Brain microvascular endothelial cell (primary cell): ENCODE measurements at regions not wholly inside any gene's neighbourhood (a gene's known extent, or its start where the extent isn't known, plus 50 kb on each side); places are given as distances from the start of the nearest gene placed in this dataset.

Experiments
- DNase-seq: peaks from one replicate; pipeline ENCODE4 v3.0.0-alpha.2; 2020
- H3K27ac ChIP-seq: fragments of 250-450 bp; sonication (Bioruptor Pico); 2 replicates; pipeline ENCODE4 v1.5.1; 2020; ENCODE audit warnings: mild to moderate bottlenecking, moderate library complexity
- H3K27me3 ChIP-seq: fragments of 250-450 bp; sonication (Bioruptor Pico); replicated peaks from 2 replicates; pipeline ENCODE4 v1.5.1; 2020; ENCODE audit warnings: mild to moderate bottlenecking
- H3K36me3 ChIP-seq: fragments of 250-450 bp; sonication (Bioruptor Pico); replicated peaks from 2 replicates; pipeline ENCODE4 v1.5.1; 2020; ENCODE audit warnings: mild to moderate bottlenecking
- H3K4me3 ChIP-seq: 2 replicates; pipeline ENCODE4 v1.5.1; 2011; ENCODE audit warnings: low read depth, mild to moderate bottlenecking, control low read depth, low read length, moderate library complexity
- CTCF ChIP-seq: IDR thresholded peaks from 2 replicates; pipeline ENCODE4 v1.5.1; 2011; ENCODE audit warnings: low read depth, mild to moderate bottlenecking, moderate library complexity, low read length, control low read depth, inconsistent platforms; ENCODE audit errors: missing control alignments
- in situ Hi-C: cut with HindIII; loops from 2 replicates; pipeline ENCODE4 v1.10.0; 2017; ENCODE audit warnings: low sequenced_read_pairs, low pct_ligation_motif_present

- TF ChIP-seq CTCF: no peak
- Histone ChIP-seq H3K36me3 (no peaks in the 10 kb centered on the region), H3K27me3 (no peaks in the 10 kb centered on the region), H3K27ac (no peak overlapping the region), H3K4me3 (no peak overlapping the region)
- in situ Hi-C loops: no loop called here
- DNase-seq: no peak
These were observed 1500.0 kb downstream of the TECRL start for GRCh38 chr4:62909238-62909637.

GRCh38 chr4:62901101-62901500 lies 1508.1 kb downstream of the TECRL start:
- H3K36me3 ChIP-seq: no peaks in the 10 kb centered on the region
- no peak overlapping the region for H3K27ac ChIP-seq
- no peak overlapping the region for H3K4me3 ChIP-seq
- no peak for TF ChIP-seq CTCF
- no peak for DNase-seq
- in situ Hi-C loops: no loop called here
- H3K27me3 ChIP-seq: no peaks in the 10 kb centered on the region

- Histone ChIP-seq H3K27me3 (no peaks in the 10 kb centered on the region), H3K27ac (no peak overlapping the region), H3K36me3 (no peaks in the 10 kb centered on the region), H3K4me3 (no peak overlapping the region)
- no peak for TF ChIP-seq CTCF
- in situ Hi-C loops: no loop called here
- DNase-seq: no peak
These were observed 1509.4 kb downstream of the TECRL start for GRCh38 chr4:62899646-62900364.

GRCh38 chr4:62898115-62898514 lies 1511.1 kb downstream of the TECRL start:
- in situ Hi-C loops: no loop called here
- Histone ChIP-seq H3K36me3 (no peaks in the 10 kb centered on the region), H3K27ac (no peak overlapping the region), H3K4me3 (no peak overlapping the region), H3K27me3 (no peaks in the 10 kb centered on the region)
- DNase-seq: no peak
- TF ChIP-seq CTCF: no peak

- no peak for DNase-seq
- H3K27me3 ChIP-seq: no peaks in the 10 kb centered on the region
- H3K4me3 ChIP-seq: no peak overlapping the region
- no peaks in the 10 kb centered on the region for H3K36me3 ChIP-seq
- H3K27ac ChIP-seq: no peak overlapping the region
- in situ Hi-C loops: no loop called here
- no peak for TF ChIP-seq CTCF
These were observed 1512.5 kb downstream of the TECRL start for GRCh38 chr4:62896721-62897120.

GRCh38 chr4:62881901-62882300 lies 1527.3 kb downstream of the TECRL start:
- DNase-seq: no peak
- in situ Hi-C loops: no loop called here

More at GRCh38 chr4:62881901-62882300, 1527.3 kb downstream of the TECRL start:
- Histone ChIP-seq H3K27me3 (no peaks in the 10 kb centered on the region), H3K4me3 (no peak overlapping the region), H3K36me3 (no peaks in the 10 kb centered on the region), H3K27ac (no peak overlapping the region)
- no peak for TF ChIP-seq CTCF
